Ovary (tissue), 7 donors: ENCODE measurements at regions not wholly inside any gene's neighbourhood (a gene's known extent, or its start where the extent isn't known, plus 50 kb on each side); places are given as distances from the start of the nearest gene placed in this dataset.
"Not testable (repeated sequence)": the region's sequence is repeated elsewhere in the genome, so short reads cannot be mapped to it uniquely, and the experiment has no call there.

Experiments
- DNase-seq, 5 donors: peaks; one replicate each; pipeline ENCODE4 v3.0.0-alpha.2; 2019 to 2020
- H3K27ac ChIP-seq, 2 donors: fragments of 200-600 bp; one replicate each; pipeline versions ENCODE4 v1.5.1 to v1.8.0; 2019 to 2022
- H3K27me3 ChIP-seq: fragments of 200-600 bp; one replicate; pipeline ENCODE4 v1.8.0; 2022
- H3K36me3 ChIP-seq: fragments of 200-600 bp; sonication (generic); one replicate; pipeline ENCODE4 v1.5.1; 2019
- H3K4me1 ChIP-seq: one replicate; pipeline ENCODE4 v1.8.1; 2013; ENCODE audit warnings: mild to moderate bottlenecking, moderate library complexity; ENCODE audit not compliant: insufficient read depth
- H3K4me3 ChIP-seq: fragments of 200-600 bp; sonication (generic); one replicate; pipeline ENCODE4 v1.5.1; 2017
- H3K9me3 ChIP-seq, 2 donors: fragments of 200-600 bp in 1 of 2; sonication (generic) in 1 of 2; one replicate each; pipeline versions ENCODE4 v1.5.1 to v1.8.1; 2013 to 2019; ENCODE audit warnings: mild to moderate bottlenecking in 1 of 2, moderate library complexity in 1 of 2
- EP300 ChIP-seq: sonication (generic); formaldehyde crosslinking; IDR thresholded peaks from one replicate; pipeline ENCODE4 v1.6.1; 2017; ENCODE audit warnings: antibody characterized with exemption
- POLR2A ChIP-seq: fragments of 450-650 bp; IDR thresholded peaks from one replicate; pipeline ENCODE4 v1.6.1; 2017; ENCODE audit warnings: antibody characterized with exemption, mild to moderate bottlenecking, moderate library complexity
- WGBS, 3 donors: extraction: QIAGEN DNeasy Blood & Tissue Kit in 1 of 3; methylation state at CpG; one replicate each; pipeline versions ENCODE4 v1.1.5 to v1.1.7; 2013 to 2017; 5-methylcytosine and 5-hydroxymethylcytosine counted together
- intact Hi-C, 4 donors: fragments of 100-400 bp; cut with DNase I; formaldehyde crosslinking; loops; one replicate each; pipeline versions ENCODE4 v1.11.0 to v1.15.1; 2022 to 2023
- TF ChIP-seq, protein P1 (sequence below), 3 donors: fragments of 450-650 bp in 2 of 3; fragments of 200-600 bp in 1 of 3; IDR thresholded peaks; one replicate each; pipeline versions ENCODE4 v1.5.1 to v1.8.0; 2016 to 2022; ENCODE audit warnings: antibody characterized with exemption in 3 of 3, mild to moderate bottlenecking in 1 of 3
- donor health status: DM: no; HTN: no; CAD: no; lungs with moderate emphysema.
- donor health status: DM: no; HTN: no; CAD: no.
- donor health status: Bipolar disorder and iron deficiency.
- donor health status: DM: no; HTN: no; CAD: no.
- donor health status: DM: yes; HTN: yes; CAD: no.

DNA sequence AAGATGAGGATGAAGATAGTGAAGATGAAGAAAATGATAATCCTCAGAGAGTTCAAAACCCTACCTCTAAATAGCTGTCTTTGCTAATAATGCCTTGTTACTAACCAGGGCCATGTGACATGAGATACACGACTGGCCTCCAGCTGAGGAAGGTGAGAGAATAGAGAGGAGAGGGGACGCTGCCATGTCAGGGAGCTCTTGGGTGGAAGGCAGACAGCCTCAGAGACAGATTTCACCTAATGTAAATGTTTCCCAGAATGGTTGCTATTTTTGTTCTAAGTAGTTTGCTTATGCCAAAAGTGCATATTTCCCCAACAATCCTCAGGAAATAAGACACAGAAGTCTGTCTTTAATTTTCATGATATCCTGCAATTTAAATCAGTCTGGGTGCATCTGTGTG, 138.4 kb downstream of the ELOVL4 start:
- 18 to 33% (median 22%) methylated on average over 2 of the region's 2 CpGs for WGBS, 3 donors
- intact Hi-C loops, result no loop called here
- no peaks in the 10 kb centered on the region for H3K4me1 ChIP-seq
- TF ChIP-seq EP300 (no peak), POLR2A (no peak)
- TF ChIP-seq, protein P1, sequence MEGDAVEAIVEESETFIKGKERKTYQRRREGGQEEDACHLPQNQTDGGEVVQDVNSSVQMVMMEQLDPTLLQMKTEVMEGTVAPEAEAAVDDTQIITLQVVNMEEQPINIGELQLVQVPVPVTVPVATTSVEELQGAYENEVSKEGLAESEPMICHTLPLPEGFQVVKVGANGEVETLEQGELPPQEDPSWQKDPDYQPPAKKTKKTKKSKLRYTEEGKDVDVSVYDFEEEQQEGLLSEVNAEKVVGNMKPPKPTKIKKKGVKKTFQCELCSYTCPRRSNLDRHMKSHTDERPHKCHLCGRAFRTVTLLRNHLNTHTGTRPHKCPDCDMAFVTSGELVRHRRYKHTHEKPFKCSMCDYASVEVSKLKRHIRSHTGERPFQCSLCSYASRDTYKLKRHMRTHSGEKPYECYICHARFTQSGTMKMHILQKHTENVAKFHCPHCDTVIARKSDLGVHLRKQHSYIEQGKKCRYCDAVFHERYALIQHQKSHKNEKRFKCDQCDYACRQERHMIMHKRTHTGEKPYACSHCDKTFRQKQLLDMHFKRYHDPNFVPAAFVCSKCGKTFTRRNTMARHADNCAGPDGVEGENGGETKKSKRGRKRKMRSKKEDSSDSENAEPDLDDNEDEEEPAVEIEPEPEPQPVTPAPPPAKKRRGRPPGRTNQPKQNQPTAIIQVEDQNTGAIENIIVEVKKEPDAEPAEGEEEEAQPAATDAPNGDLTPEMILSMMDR (IDR thresholded peaks at IDR 0.05), result no peak
- H3K9me3 ChIP-seq, result no peaks in the 10 kb centered on the region
- H3K4me3 ChIP-seq, result no peak overlapping the region
- H3K27me3 ChIP-seq, result no peaks in the 10 kb centered on the region
- no peaks in the 10 kb centered on the region for H3K36me3 ChIP-seq
- no peak for DNase-seq
- H3K27ac ChIP-seq, result no peak overlapping the region

DNA sequence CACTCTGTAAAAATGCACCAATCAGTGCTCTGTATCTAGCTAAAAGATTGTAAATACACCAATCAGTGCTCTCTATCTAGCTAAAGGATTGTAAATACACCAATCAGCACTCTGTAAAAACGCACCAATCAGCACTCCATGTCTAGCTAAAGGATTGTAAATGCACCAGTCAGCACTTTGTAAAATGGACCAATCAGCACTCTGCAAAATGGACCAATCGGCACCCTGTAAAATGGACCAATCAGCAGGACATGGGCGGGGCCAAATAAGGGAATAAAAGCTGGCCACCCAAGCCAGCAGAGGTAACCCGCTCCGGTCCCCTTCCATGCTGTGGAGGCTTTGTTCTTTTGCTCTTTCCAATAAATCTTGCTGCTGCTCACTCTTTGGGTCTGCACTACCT, 140.7 kb downstream of the ELOVL4 start:
- H3K36me3 ChIP-seq, DNase-seq, H3K9me3 ChIP-seq, H3K27me3 ChIP-seq, H3K27ac ChIP-seq, H3K4me3 ChIP-seq, intact Hi-C loops, H3K4me1 ChIP-seq: not testable (repeated sequence)
- 92 to 94% (median 94%) methylated on average over 5 of the region's 5 CpGs for WGBS, 3 donors

DNA sequence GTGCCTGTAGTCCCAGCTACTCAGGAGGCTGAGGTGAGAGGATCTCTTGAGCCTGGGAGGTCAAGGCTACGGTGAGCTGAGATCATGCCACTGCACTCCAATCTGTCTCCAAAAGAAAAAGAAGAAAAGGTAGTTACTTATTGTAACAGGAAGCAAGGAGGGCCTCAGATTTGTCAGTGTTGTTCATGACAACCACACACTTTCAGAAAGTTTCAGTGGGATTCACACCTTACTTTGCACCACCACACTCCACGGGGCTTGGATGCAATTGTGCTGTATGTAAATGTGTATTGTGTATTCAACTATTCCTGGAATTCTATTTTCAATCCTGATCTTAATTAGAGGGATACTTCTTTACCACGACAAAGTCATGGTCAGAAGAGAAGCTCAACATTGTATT, 142.6 kb downstream of the ELOVL4 start:
- Histone ChIP-seq H3K27me3 (no peaks in the 10 kb centered on the region), H3K27ac (no peak overlapping the region), H3K36me3 (no peaks in the 10 kb centered on the region), H3K9me3 (no peaks in the 10 kb centered on the region), H3K4me1 (no peaks in the 10 kb centered on the region), H3K4me3 (no peak overlapping the region)
- WGBS, 3 donors, result 73 to 85% (median 77%) methylated on average over 3 of the region's 3 CpGs
- DNase-seq, result no peak
- TF ChIP-seq, protein P1 (IDR thresholded peaks at IDR 0.05), result no peak
- TF ChIP-seq POLR2A, result no peak
- no peak for TF ChIP-seq EP300
- intact Hi-C loops, result no loop called here

DNA sequence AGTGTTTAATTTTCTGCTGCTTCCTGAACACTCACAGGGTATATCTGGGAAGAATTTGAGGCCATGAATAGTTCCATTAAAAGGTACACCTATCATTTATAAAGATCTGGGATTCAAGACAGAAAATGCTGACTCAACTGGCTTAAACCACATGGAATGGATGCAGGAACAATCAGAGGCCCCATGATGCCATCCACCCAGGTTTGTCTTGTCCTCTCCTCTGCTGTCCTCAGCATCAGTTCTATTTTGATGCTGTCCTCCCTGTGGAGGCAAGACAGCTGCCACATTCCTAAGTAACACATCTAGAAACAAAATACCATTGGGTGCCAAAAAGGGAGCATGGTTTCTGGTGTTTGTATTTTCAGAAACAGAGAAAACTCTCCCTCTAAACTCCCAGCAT, 143.4 kb downstream of the ELOVL4 start:
- intact Hi-C loops, result no loop called here
- Histone ChIP-seq H3K27ac (no peak overlapping the region), H3K36me3 (no peaks in the 10 kb centered on the region), H3K4me1 (no peaks in the 10 kb centered on the region), H3K4me3 (no peak overlapping the region), H3K9me3 (no peaks in the 10 kb centered on the region), H3K27me3 (no peaks in the 10 kb centered on the region)
- DNase-seq, result no peak
- TF ChIP-seq, protein P1 (IDR thresholded peaks at IDR 0.05), result no peak
- no peak for TF ChIP-seq POLR2A
- no peak for TF ChIP-seq EP300

DNA sequence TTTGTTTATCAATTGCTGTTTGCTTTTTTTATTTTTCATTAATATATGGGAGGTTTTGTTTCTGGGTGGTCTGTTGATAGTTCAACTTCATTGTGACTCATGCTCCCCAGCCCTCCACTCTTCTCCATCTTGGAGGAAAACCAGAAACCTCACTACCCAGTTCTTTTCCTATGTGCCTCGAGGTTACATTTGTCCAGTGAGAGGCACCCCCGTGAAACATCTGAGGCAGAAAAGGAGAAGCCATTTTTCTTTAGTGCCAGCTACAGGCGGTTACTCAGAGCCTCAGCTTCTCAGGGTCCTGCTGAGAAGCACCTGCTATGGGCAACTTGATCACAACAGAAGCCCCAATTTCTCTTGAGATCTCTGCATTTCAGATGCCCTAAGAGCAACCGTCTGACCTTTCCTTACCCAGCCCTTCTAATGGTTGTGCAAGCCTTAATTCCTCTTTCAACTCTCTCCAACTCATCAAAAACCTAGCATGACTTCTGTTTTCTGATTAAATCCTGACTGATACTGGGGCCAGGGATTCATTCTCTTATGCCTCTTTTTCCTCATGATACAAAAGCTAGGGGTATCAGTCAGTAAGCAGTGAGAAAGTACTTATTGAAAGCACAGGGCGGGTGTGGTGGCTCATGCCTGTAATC, 144.6 kb downstream of the ELOVL4 start:
- H3K4me1 ChIP-seq, result no peaks in the 10 kb centered on the region
- H3K36me3 ChIP-seq, result no peaks in the 10 kb centered on the region
- no peaks in the 10 kb centered on the region for H3K27me3 ChIP-seq
- no peak overlapping the region for H3K27ac ChIP-seq
- 51 to 55% (median 53%) methylated on average over 5 of the region's 5 CpGs for WGBS, 3 donors
- DNase-seq, result no peak
- TF ChIP-seq POLR2A, result no peak
- TF ChIP-seq EP300, result no peak
- TF ChIP-seq, protein P1 (IDR thresholded peaks at IDR 0.05), result no peak
- intact Hi-C loops, result no loop called here
- H3K4me3 ChIP-seq, result no peak overlapping the region
- H3K9me3 ChIP-seq, result no peaks in the 10 kb centered on the region
